Fibroblast of upper back skin (primary cell): ENCODE measurements at regions not wholly inside any gene's neighbourhood (a gene's known extent, or its start where the extent isn't known, plus 50 kb on each side); places are given as distances from the start of the nearest gene placed in this dataset.
"Not testable (repeated sequence)": the region's sequence is repeated elsewhere in the genome, so short reads cannot be mapped to it uniquely, and the experiment has no call there.

Experiments used
- DNase-seq: peaks from one replicate; pipeline ENCODE4 v3.0.0-alpha.2; 2013

- DNase-seq, result peak; percentile 33
Observed at GRCh38 chr3:88412346-88412745, 262.6 kb downstream of the C3orf38 start.

- DNase-seq, result no peak
Observed at GRCh38 chr3:88416436-88416835, 266.7 kb downstream of the C3orf38 start.

- no peak for DNase-seq
Observed at GRCh38 chr3:88418219-88418618, 268.5 kb downstream of the C3orf38 start.

GRCh38 chr3:88433568-88433967 lies 283.8 kb downstream of the C3orf38 start:
- no peak for DNase-seq

- no peak for DNase-seq
Observed at GRCh38 chr3:88434001-88434400, 284.2 kb downstream of the C3orf38 start.

GRCh38 chr3:88440701-88441100 lies 290.9 kb downstream of the C3orf38 start:
- no peak for DNase-seq

GRCh38 chr3:88443066-88443465 lies 293.3 kb downstream of the C3orf38 start:
- no peak for DNase-seq

- no peak for DNase-seq
Observed at GRCh38 chr3:88444251-88444650, 294.5 kb downstream of the C3orf38 start.

GRCh38 chr3:88452228-88452627 lies 302.5 kb downstream of the C3orf38 start:
- no peak for DNase-seq

- no peak for DNase-seq
Observed at GRCh38 chr3:88460369-88460768, 310.6 kb downstream of the C3orf38 start.

- DNase-seq, result peak; percentile 5
Observed at GRCh38 chr3:88462230-88462629, 312.5 kb downstream of the C3orf38 start.

- no peak for DNase-seq
Observed at GRCh38 chr3:88467191-88467590, 317.4 kb downstream of the C3orf38 start.

GRCh38 chr3:88469216-88469615 lies 319.5 kb downstream of the C3orf38 start:
- no peak for DNase-seq

- no peak for DNase-seq
Observed at GRCh38 chr3:88478460-88478859, 328.7 kb downstream of the C3orf38 start.

GRCh38 chr3:88480822-88481221 lies 331.1 kb downstream of the C3orf38 start:
- peak; percentile 62 for DNase-seq

- no peak for DNase-seq
Observed at GRCh38 chr3:88485001-88485400, 335.2 kb downstream of the C3orf38 start.

GRCh38 chr3:88508818-88509217 lies 359.1 kb downstream of the C3orf38 start:
- not testable (repeated sequence) for DNase-seq

GRCh38 chr3:88509582-88509981 lies 359.8 kb downstream of the C3orf38 start:
- no peak for DNase-seq

GRCh38 chr3:88528494-88528893 lies 378.7 kb downstream of the C3orf38 start:
- no peak for DNase-seq

GRCh38 chr3:88534534-88534933 lies 384.8 kb downstream of the C3orf38 start:
- DNase-seq, result no peak

- DNase-seq, result no peak
Observed at GRCh38 chr3:88535563-88535962, 385.8 kb downstream of the C3orf38 start.

GRCh38 chr3:88542916-88543315 lies 393.2 kb downstream of the C3orf38 start:
- DNase-seq, result no peak

GRCh38 chr3:88572450-88572849 lies 422.7 kb downstream of the C3orf38 start:
- DNase-seq, result no peak

- DNase-seq, result no peak
Observed at GRCh38 chr3:88573472-88573871, 423.7 kb downstream of the C3orf38 start.

- DNase-seq, result no peak
Observed at GRCh38 chr3:88574146-88574545, 424.4 kb downstream of the C3orf38 start.

GRCh38 chr3:88584451-88584850 lies 434.7 kb downstream of the C3orf38 start:
- DNase-seq, result peak; percentile 11
